EL (cell line): ENCODE measurements at regions not wholly inside any gene's neighbourhood (a gene's known extent, or its start where the extent isn't known, plus 50 kb on each side); places are given as distances from the start of the nearest gene placed in this dataset.
A peak's percentile ranks its signal among the peaks of the same experiment; 100 is the strongest.

Experiments
- DNase-seq: peaks from one replicate; pipeline ENCODE4 v3.0.0-alpha.2; 2016

GRCh38 chr12:94777936-94778335, 127.6 kb upstream of the TMCC3 start:
- DNase-seq: no peak

GRCh38 chr12:94775710-94776109, 125.4 kb upstream of the TMCC3 start:
- no peak for DNase-seq

- no peak for DNase-seq
Measured at GRCh38 chr12:94771741-94772140, 121.4 kb upstream of the TMCC3 start.

GRCh38 chr12:94771199-94771598, 120.8 kb upstream of the TMCC3 start:
- no peak for DNase-seq

- DNase-seq: no peak
Measured at GRCh38 chr12:94770791-94771190, 120.4 kb upstream of the TMCC3 start.

GRCh38 chr12:94769776-94770759, 119.7 kb upstream of the TMCC3 start:
- no peak for DNase-seq

GRCh38 chr12:94769047-94769420, 118.7 kb upstream of the TMCC3 start:
- no peak for DNase-seq

GRCh38 chr12:94768398-94769046, 118.2 kb upstream of the TMCC3 start:
- no peak for DNase-seq

GRCh38 chr12:94767956-94768355, 117.6 kb upstream of the TMCC3 start:
- no peak for DNase-seq

- DNase-seq: no peak
Measured at GRCh38 chr12:94766397-94766796, 116.0 kb upstream of the TMCC3 start.

GRCh38 chr12:94763462-94763861, 113.1 kb upstream of the TMCC3 start:
- no peak for DNase-seq

GRCh38 chr12:94762943-94763342, 112.6 kb upstream of the TMCC3 start:
- DNase-seq: no peak

- DNase-seq: no peak
Measured at GRCh38 chr12:94762259-94762942, 112.0 kb upstream of the TMCC3 start.

GRCh38 chr12:94761559-94761958, 111.2 kb upstream of the TMCC3 start:
- peak; percentile 87 for DNase-seq

- no peak for DNase-seq
Measured at GRCh38 chr12:94760786-94761185, 110.4 kb upstream of the TMCC3 start.

GRCh38 chr12:94756789-94757188, 106.4 kb upstream of the TMCC3 start:
- no peak for DNase-seq

GRCh38 chr12:94755598-94755997, 105.2 kb upstream of the TMCC3 start:
- no peak for DNase-seq

GRCh38 chr12:94754653-94755052, 104.3 kb upstream of the TMCC3 start:
- DNase-seq: no peak

- no peak for DNase-seq
Measured at GRCh38 chr12:94753036-94753679, 102.8 kb upstream of the TMCC3 start.

GRCh38 chr12:94750864-94751263, 100.5 kb upstream of the TMCC3 start:
- DNase-seq: no peak

- DNase-seq: no peak
Measured at GRCh38 chr12:94749890-94750289, 99.5 kb upstream of the TMCC3 start.

- no peak for DNase-seq
Measured at GRCh38 chr12:94749455-94749854, 99.1 kb upstream of the TMCC3 start.
